ENCODE measurements at regions not wholly inside any gene's neighbourhood (a gene's known extent, or its start where the extent isn't known, plus 50 kb on each side); places are given as distances from the start of the nearest gene placed in this dataset.

GRCh38 chr14:101220921-101221510 lies 317.5 kb upstream of the RTL1 start:
- DNase-seq = no peak

DNA sequence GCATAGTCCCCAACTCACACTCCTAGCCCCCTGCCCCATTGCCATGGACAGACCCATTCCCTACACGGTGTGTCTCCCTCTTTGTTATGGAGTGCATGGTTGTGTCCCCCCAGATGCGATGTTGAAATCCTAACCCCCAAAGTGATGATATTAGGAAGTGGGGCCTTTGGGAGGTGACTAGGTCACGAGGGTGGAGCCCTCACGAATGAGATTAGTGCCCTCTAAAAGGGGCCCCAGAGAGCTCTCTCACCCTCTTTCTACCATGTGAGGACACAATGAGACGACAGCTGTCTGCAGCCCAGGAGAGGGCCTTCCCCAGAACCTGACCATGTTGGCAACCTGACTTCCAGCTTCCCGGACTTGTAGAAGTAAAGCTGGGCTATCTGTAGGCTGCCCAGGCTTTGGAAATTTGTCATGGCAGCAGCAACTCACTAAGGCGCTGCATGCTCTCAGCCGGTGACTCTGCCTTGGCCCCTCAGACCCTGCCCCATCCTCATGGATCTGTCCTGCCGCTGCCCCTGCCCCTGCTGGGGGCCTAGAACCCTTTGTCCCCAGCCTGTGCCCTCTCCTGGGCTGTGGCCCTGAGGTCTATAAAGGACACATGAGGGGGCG lies 318.1 kb upstream of the RTL1 start:
- DNase-seq = no peak

GRCh38 chr14:101222362-101223070 lies 319.0 kb upstream of the RTL1 start:
- DNase-seq = no peak

DNA sequence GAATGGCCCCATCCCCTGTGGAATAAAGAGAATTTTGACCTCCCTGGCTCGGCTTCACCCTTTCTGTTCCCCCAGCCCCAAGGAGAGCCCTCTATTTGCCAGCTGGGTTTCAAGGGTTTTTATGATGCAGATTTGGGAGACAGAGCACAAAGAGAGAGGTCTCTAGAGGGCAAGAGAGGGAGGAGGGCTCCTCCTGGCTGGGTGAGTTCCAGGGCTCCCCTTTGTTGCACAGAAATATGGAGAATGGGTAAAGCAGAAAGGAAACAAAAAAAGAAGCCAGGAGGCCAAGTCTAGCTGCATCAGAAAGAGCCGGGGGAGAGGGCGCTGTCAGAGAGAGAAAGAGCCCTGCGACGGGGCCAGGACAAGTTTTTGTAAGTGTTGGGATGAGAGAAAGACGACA lies 319.6 kb upstream of the RTL1 start:
- no peak for DNase-seq

DNA sequence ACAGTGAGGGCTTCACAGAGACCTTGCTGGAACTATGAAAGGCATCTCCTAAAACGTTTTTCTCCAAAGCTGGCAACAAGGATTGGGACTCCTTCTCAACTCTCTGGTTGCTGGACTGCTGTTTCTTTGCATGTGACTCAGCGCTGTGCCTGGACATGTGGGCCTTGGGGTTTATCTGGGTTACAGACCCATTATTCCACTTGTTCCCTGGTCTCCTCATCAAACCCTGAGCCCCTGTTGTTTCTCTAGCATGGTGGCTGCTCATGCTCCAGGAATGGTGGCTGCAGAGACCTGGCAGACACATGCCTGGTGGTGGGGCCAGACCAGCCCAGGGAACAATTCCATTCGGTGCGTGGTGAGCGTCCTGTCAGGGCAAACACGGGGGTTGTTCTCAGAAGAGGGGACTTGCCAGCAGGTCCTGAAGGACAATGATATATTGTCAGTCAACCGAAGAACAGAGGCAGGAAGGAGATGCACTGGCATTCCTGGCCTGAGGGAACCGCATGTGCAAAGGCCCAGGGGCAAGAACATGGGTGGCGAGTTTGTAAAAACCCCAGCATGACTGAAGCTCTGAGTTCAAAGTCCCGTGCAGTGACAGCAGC lies 320.1 kb upstream of the RTL1 start:
- DNase-seq = no peak

- no peak for DNase-seq
Measured at GRCh38 chr14:101224356-101225156, 321.0 kb upstream of the RTL1 start.

- no peak for DNase-seq
Measured at GRCh38 chr14:101225157-101226152, 321.9 kb upstream of the RTL1 start.

- no peak for DNase-seq
Measured at GRCh38 chr14:101226265-101226602, 322.7 kb upstream of the RTL1 start.

DNA sequence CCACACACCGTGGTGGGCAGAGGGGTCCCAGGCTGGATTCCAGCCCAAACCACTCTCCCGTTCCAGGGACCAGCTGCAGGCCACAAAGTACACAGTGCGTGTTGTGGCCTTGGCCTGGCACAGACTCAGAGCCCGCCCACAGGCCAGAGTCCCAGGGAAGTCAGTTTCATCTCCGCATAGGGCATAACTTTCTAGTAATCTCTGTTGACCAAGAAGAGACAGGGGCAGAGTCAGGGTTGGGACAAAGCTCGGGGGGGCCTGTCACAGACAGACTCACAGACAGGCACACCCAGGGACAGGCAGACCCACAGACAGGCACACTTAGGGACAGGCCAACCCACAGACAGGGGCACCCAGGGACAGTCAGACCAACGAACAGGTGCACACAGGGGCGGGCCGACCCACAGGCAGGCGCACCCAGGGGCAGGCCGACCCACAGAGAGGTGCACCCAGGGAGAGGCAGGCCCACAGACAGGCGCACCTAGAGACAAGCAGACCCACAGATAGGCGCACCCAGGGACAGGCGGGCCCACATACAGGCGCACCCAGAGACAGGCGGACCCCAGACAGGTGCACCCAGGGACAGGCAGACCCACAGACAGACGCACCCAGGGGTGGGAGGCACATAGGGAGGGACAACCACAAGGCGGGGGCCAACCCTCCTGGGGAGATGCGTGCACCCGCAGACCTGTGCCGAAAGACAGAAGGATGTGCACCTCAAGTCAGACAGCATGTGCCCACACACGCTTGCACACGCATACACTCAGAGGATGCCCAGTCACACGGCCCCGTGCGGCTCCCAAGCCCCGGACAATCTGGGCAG lies 323.3 kb upstream of the RTL1 start:
- no peak for DNase-seq

GRCh38 chr14:101227611-101228594 lies 324.4 kb upstream of the RTL1 start:
- DNase-seq = no peak

DNA sequence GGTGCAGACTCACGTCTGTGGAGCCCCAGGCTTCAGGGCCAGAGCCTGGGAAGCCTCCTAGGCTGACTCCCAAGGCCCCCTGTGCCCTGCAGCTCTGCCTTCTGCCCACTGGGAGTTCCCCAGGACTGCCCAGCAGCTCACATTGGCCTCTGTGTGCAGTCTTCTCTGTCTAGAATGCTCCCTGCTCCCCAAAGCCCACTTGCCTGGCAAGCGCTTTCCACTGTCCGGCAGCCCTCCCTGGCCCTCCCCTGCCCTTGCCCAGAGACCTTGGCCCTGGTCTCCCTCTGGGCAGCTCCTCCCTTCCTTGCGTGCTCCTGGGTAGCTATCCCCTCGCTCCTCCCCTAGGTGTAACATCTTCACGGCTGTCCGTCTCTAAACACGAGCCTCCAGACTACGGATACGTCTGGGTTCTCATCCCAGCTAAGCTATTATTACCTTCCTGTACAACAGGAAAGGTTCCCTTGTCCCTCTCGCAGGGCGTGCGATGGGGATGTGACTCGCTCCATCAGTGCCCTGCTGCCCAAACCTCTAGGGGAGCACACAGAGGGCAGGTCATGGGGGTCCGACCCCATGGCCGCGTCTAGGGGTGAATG lies 325.5 kb upstream of the RTL1 start:
- no peak for DNase-seq

- DNase-seq = no peak
Measured at GRCh38 chr14:101229666-101230065, 326.1 kb upstream of the RTL1 start.

DNA sequence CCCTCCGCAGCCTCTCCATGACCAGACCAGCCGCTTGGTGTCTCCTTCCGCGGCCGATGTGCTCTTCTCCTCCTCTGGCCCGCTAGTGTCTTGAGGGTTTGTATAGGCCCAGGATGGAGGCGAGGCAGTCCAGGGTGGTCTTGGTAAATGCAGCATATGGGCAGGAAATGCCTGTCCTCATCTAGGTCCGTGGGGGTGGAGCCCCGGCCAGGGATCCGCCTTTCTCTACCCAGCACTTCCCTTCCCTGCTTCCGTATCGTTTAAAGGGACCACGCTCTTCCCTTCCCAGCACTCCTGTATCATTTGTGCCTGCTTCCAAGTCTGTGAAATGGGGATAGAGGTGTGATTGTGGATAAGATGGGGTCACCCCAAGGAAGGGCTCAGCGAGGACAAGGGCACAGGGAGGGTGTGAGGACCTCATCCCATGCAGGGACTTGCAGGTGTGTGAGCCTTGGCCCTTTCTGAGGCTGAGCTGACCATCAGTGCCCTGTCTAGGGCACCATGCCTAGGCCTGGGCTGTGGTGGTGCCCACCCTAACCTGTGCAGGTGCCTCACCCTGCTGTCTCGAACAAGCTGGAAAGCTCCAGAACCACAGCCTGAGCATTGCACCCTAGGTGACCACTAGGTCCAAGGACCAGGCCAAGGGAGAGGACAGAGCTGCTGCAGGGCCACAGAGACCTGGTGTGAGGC lies 326.8 kb upstream of the RTL1 start:
- no peak for DNase-seq

GRCh38 chr14:101230851-101231550 lies 327.5 kb upstream of the RTL1 start:
- no peak for DNase-seq

- DNase-seq = no peak
Measured at GRCh38 chr14:101231828-101232227, 328.3 kb upstream of the RTL1 start.

GRCh38 chr14:101232340-101233020 lies 328.8 kb upstream of the DIO3 start:
- no peak for DNase-seq

GRCh38 chr14:101233021-101233366 lies 328.3 kb upstream of the DIO3 start:
- no peak for DNase-seq

DNA sequence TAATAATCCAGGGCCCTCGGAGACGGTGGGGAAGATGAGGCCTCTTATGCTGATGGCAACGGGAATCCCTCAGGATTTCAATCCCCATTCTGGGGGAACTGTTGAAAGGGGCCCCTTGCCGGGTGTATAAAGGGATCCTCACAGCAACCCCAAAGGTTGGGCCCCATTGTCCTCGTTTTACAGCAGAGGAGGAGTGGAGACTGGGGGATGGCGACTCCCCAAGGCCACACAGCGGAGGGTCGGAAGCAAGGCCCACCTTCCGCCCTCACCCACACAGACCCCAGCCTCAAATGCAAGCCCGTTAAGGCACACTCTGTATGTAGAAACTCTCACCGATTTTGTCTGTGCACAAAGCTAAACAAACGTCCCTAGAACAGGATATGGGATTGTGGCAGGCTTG lies 327.9 kb upstream of the DIO3 start:
- DNase-seq = no peak

Data from activated CD4-positive, alpha-beta T cell treated with anti-CD3 and anti-CD28 coated beads, Interleukin-2, amount 50 U/mL, for 1 hour (primary cell).